H7 (cell line): ENCODE measurements at regions not wholly inside any gene's neighbourhood (a gene's known extent, or its start where the extent isn't known, plus 50 kb on each side); places are given as distances from the start of the nearest gene placed in this dataset.

Experiments used
- DNase-seq: peaks from one replicate; pipeline ENCODE4 v3.0.0; 2012
- H3K27me3 ChIP-seq: 2 replicates; pipeline ENCODE4 v1.6.0; 2011; ENCODE audit warnings: mild to moderate bottlenecking, low read length; ENCODE audit not compliant: control insufficient read depth, insufficient read depth
- H3K36me3 ChIP-seq: replicated peaks from 2 replicates; pipeline ENCODE4 v1.5.1; 2011; ENCODE audit warnings: low read length; ENCODE audit not compliant: control insufficient read depth, insufficient read depth
- H3K4me3 ChIP-seq: 2 replicates; pipeline ENCODE4 v1.5.1; 2011; ENCODE audit warnings: low read depth, mild to moderate bottlenecking, control low read depth, low read length, moderate library complexity; ENCODE audit not compliant: insufficient read depth

GRCh38 chr1:83725735-83726360, 273.1 kb downstream of the TTLL7 start:
- Histone ChIP-seq H3K4me3 (no peak overlapping the region), H3K36me3 (no peaks in the 10 kb centered on the region), H3K27me3 (no peaks in the 10 kb centered on the region)
- DNase-seq = no peak

- Histone ChIP-seq H3K27me3 (no peaks in the 10 kb centered on the region), H3K4me3 (no peak overlapping the region), H3K36me3 (no peaks in the 10 kb centered on the region)
- DNase-seq = no peak
Observed at GRCh38 chr1:83718338-83718737, 280.6 kb downstream of the TTLL7 start.

GRCh38 chr1:83717785-83718184, 281.1 kb downstream of the TTLL7 start:
- Histone ChIP-seq H3K36me3 (no peaks in the 10 kb centered on the region), H3K4me3 (no peak overlapping the region), H3K27me3 (no peaks in the 10 kb centered on the region)
- DNase-seq = no peak

GRCh38 chr1:83716641-83717040, 282.3 kb downstream of the TTLL7 start:
- DNase-seq = no peak
- no peak overlapping the region for H3K4me3 ChIP-seq
- H3K27me3 ChIP-seq = no peaks in the 10 kb centered on the region
- no peaks in the 10 kb centered on the region for H3K36me3 ChIP-seq

- H3K27me3 ChIP-seq = no peaks in the 10 kb centered on the region
- H3K36me3 ChIP-seq = no peaks in the 10 kb centered on the region
- H3K4me3 ChIP-seq = no peak overlapping the region
- no peak for DNase-seq
Observed at GRCh38 chr1:83715550-83715949, 283.4 kb downstream of the TTLL7 start.

GRCh38 chr1:83709662-83710061, 289.3 kb downstream of the TTLL7 start:
- no peak for DNase-seq
- no peaks in the 10 kb centered on the region for H3K27me3 ChIP-seq
- no peaks in the 10 kb centered on the region for H3K36me3 ChIP-seq
- H3K4me3 ChIP-seq = no peak overlapping the region

GRCh38 chr1:83706354-83706938, 292.5 kb downstream of the TTLL7 start:
- H3K36me3 ChIP-seq = no peaks in the 10 kb centered on the region
- DNase-seq = no peak

GRCh38 chr1:83705091-83705490, 293.8 kb downstream of the TTLL7 start:
- no peak for DNase-seq
- no peaks in the 10 kb centered on the region for H3K36me3 ChIP-seq
- H3K4me3 ChIP-seq = no peak overlapping the region
- no peaks in the 10 kb centered on the region for H3K27me3 ChIP-seq

More at GRCh38 chr1:83706354-83706938, 292.5 kb downstream of the TTLL7 start:
- Histone ChIP-seq H3K27me3 (no peaks in the 10 kb centered on the region), H3K4me3 (no peak overlapping the region)

- no peak for DNase-seq
- H3K4me3 ChIP-seq = no peak overlapping the region
- H3K36me3 ChIP-seq = no peaks in the 10 kb centered on the region
- no peaks in the 10 kb centered on the region for H3K27me3 ChIP-seq
Observed at GRCh38 chr1:83704350-83704749, 294.6 kb downstream of the TTLL7 start.

GRCh38 chr1:83702356-83702755, 296.6 kb downstream of the TTLL7 start:
- no peak for DNase-seq
- Histone ChIP-seq H3K4me3 (no peak overlapping the region), H3K27me3 (no peaks in the 10 kb centered on the region)

GRCh38 chr1:83701355-83701754, 297.6 kb downstream of the TTLL7 start:
- no peak for DNase-seq

More at GRCh38 chr1:83702356-83702755, 296.6 kb downstream of the TTLL7 start:
- H3K36me3 ChIP-seq = no peaks in the 10 kb centered on the region

GRCh38 chr1:83698644-83699043, 300.3 kb downstream of the TTLL7 start:
- DNase-seq = no peak
- Histone ChIP-seq H3K36me3 (no peaks in the 10 kb centered on the region), H3K4me3 (no peak overlapping the region), H3K27me3 (no peaks in the 10 kb centered on the region)

More at GRCh38 chr1:83701355-83701754, 297.6 kb downstream of the TTLL7 start:
- H3K27me3 ChIP-seq = no peaks in the 10 kb centered on the region
- H3K36me3 ChIP-seq = no peaks in the 10 kb centered on the region
- no peak overlapping the region for H3K4me3 ChIP-seq

- DNase-seq = no peak
- Histone ChIP-seq H3K36me3 (no peaks in the 10 kb centered on the region), H3K4me3 (no peak overlapping the region), H3K27me3 (no peaks in the 10 kb centered on the region)
Observed at GRCh38 chr1:83697961-83698360, 301.0 kb downstream of the TTLL7 start.

GRCh38 chr1:83697220-83697619, 301.7 kb downstream of the TTLL7 start:
- Histone ChIP-seq H3K4me3 (no peak overlapping the region), H3K27me3 (no peaks in the 10 kb centered on the region), H3K36me3 (no peaks in the 10 kb centered on the region)
- DNase-seq = no peak

- Histone ChIP-seq H3K4me3 (no peak overlapping the region), H3K27me3 (no peaks in the 10 kb centered on the region), H3K36me3 (no peaks in the 10 kb centered on the region)
- no peak for DNase-seq
Observed at GRCh38 chr1:83694449-83694848, 304.5 kb downstream of the TTLL7 start.
